Mucosa of stomach (tissue), 1 donor: ENCODE measurements at regions not wholly inside any gene's neighbourhood (a gene's known extent, or its start where the extent isn't known, plus 50 kb on each side); places are given as distances from the start of the nearest gene placed in this dataset.

ENCODE experiments used
- H3K27me3 ChIP-seq: one replicate; pipeline ENCODE4 v1.7.0; 2013; ENCODE audit warnings: mild to moderate bottlenecking, low read length; ENCODE audit not compliant: control insufficient read depth, insufficient read depth
- H3K36me3 ChIP-seq: one replicate; pipeline ENCODE4 v1.7.0; 2013; ENCODE audit warnings: low read length; ENCODE audit not compliant: control insufficient read depth, insufficient read depth
- H3K4me1 ChIP-seq: one replicate; pipeline ENCODE4 v1.7.0; 2013; ENCODE audit warnings: mild to moderate bottlenecking, low read length; ENCODE audit not compliant: control insufficient read depth, insufficient read depth
- H3K4me3 ChIP-seq: one replicate; pipeline ENCODE4 v1.7.0; 2013; ENCODE audit warnings: low read length
- H3K9ac ChIP-seq: one replicate; pipeline ENCODE4 v1.7.0; 2013; ENCODE audit warnings: mild to moderate bottlenecking, low read length, moderate library complexity
- H3K9me3 ChIP-seq: one replicate; pipeline ENCODE4 v1.7.0; 2013; ENCODE audit warnings: mild to moderate bottlenecking, low read length, moderate library complexity; ENCODE audit not compliant: control insufficient read depth
- donor health status: Pancreatic carcinoma.

DNA sequence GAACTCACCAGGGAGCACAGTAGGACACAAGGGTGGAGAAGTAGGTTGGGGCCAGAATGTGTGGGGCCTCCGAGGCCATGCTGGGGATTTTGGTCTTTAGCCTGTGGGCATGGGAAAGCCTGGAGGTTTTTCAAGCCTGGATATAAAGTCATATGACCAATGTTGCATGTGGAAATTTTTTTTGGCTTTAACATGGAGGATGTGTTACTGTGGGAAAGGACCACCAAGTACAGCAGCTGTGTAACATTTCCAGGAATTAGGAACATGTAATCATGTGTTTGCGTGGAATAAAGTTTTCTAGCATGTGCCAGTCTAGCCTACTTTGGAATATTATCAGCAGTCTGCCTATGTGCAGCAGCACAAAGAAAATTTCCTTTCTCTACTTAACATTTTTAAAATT lies 78.5 kb downstream of the TNFSF18 start:
- Histone ChIP-seq H3K27me3 (no peaks in the 10 kb centered on the region), H3K4me3 (no peak overlapping the region), H3K9me3 (no peaks in the 10 kb centered on the region), H3K36me3 (no peaks in the 10 kb centered on the region), H3K4me1 (peaks cover 17% of the 10 kb centered on the region), H3K9ac (no peak overlapping the region)

GRCh38 chr1:172973424-172973823 lies 77.3 kb downstream of the TNFSF18 start:
- peaks cover 24% of the 10 kb centered on the region for H3K4me1 ChIP-seq
- no peaks in the 10 kb centered on the region for H3K27me3 ChIP-seq
- no peaks in the 10 kb centered on the region for H3K9me3 ChIP-seq
- no peak overlapping the region for H3K9ac ChIP-seq
- no peaks in the 10 kb centered on the region for H3K36me3 ChIP-seq
- no peak overlapping the region for H3K4me3 ChIP-seq

GRCh38 chr1:172976222-172977041 lies 74.3 kb downstream of the TNFSF18 start:
- H3K4me3 ChIP-seq, result no peak overlapping the region
- H3K27me3 ChIP-seq, result no peaks in the 10 kb centered on the region
- H3K9ac ChIP-seq, result no peak overlapping the region
- H3K36me3 ChIP-seq, result no peaks in the 10 kb centered on the region
- no peaks in the 10 kb centered on the region for H3K9me3 ChIP-seq
- H3K4me1 ChIP-seq, result peaks cover 24% of the 10 kb centered on the region

DNA sequence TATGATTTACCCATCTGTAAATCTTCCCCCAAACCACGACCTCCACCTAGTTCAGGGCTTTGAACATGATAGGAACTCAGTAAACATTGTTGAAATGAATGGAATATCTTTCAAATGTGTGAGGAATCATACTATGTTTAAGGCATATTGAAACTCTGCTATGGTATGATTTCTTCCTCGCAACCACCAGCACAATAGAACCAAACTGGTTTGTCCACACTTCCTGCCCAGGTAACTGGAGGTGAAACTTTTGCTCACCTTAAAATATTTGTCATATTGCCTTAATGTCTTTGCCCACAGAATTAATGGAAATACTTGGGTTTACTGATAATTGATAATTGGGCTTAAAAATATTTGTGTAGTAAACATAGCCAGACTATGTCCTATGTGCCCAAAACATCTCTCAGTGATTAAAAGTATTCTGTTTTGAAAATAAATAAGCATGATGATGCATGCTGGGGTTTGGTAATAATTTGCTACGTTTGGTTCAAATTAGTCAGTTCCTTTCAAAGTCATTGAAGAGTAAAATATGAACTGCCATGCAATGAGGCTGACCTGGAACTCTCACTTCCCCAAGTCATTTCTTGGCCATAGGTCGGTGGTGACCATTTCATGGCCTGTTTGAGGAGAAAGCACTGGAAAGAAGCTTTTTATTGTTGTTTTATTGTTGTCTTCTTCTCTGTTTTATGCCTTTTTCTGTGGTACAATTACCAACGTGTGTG lies 73.3 kb downstream of the TNFSF18 start:
- H3K9me3 ChIP-seq, result no peaks in the 10 kb centered on the region

GRCh38 chr1:172978595-172978994 lies 72.1 kb downstream of the TNFSF18 start:
- no peak overlapping the region for H3K4me3 ChIP-seq
- peaks cover 24% of the 10 kb centered on the region for H3K4me1 ChIP-seq

More for the DNA sequence above, 73.3 kb downstream of the TNFSF18 start:
- Histone ChIP-seq H3K4me3 (no peak overlapping the region), H3K36me3 (no peaks in the 10 kb centered on the region), H3K27me3 (no peaks in the 10 kb centered on the region), H3K4me1 (peaks cover 24% of the 10 kb centered on the region), H3K9ac (no peak overlapping the region)

DNA sequence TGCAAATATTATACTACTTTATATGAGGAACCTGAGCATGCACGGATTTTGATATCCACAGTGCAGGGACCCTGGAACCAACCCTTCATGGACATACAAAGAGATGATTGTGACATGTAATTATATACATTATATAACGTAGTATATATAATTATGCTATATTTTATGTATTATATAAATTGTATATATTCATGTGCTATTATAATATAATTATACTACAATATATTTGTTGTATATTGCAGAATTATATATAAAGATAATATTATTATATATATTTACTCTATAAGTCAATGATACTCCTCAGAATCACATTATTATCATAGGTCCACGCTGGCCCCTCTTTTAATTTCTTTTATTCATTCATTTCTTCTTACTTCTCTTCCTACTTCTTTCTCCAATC lies 70.9 kb downstream of the TNFSF18 start:
- H3K4me1 ChIP-seq, result peaks cover 24% of the 10 kb centered on the region
- H3K9me3 ChIP-seq, result no peaks in the 10 kb centered on the region
- no peak overlapping the region for H3K4me3 ChIP-seq
- no peak overlapping the region for H3K9ac ChIP-seq
- H3K36me3 ChIP-seq, result no peaks in the 10 kb centered on the region
- no peaks in the 10 kb centered on the region for H3K27me3 ChIP-seq

More at GRCh38 chr1:172978595-172978994, 72.1 kb downstream of the TNFSF18 start:
- H3K36me3 ChIP-seq, result no peaks in the 10 kb centered on the region
- H3K27me3 ChIP-seq, result no peaks in the 10 kb centered on the region
- no peaks in the 10 kb centered on the region for H3K9me3 ChIP-seq
- H3K9ac ChIP-seq, result no peak overlapping the region

GRCh38 chr1:172980456-172980855 lies 70.3 kb downstream of the TNFSF18 start:
- H3K4me1 ChIP-seq, result peaks cover 22% of the 10 kb centered on the region

GRCh38 chr1:172980971-172981370 lies 69.8 kb downstream of the TNFSF18 start:
- Histone ChIP-seq H3K9ac (no peak overlapping the region), H3K9me3 (no peaks in the 10 kb centered on the region), H3K4me1 (peaks cover 17% of the 10 kb centered on the region), H3K4me3 (no peak overlapping the region), H3K27me3 (no peaks in the 10 kb centered on the region), H3K36me3 (no peaks in the 10 kb centered on the region)

More at GRCh38 chr1:172980456-172980855, 70.3 kb downstream of the TNFSF18 start:
- Histone ChIP-seq H3K9ac (no peak overlapping the region), H3K27me3 (no peaks in the 10 kb centered on the region), H3K4me3 (no peak overlapping the region), H3K9me3 (no peaks in the 10 kb centered on the region), H3K36me3 (no peaks in the 10 kb centered on the region)
